GM12878 (cell line): ENCODE measurements at regions not wholly inside any gene's neighbourhood (a gene's known extent, or its start where the extent isn't known, plus 50 kb on each side); places are given as distances from the start of the nearest gene placed in this dataset.

ENCODE experiments used
- ATAC-seq: fragments of 200-7000 bp; cut with Tn5 transposase; 3 replicates; pipeline ENCODE4 v1.9.1; 2020; ENCODE audit warnings: mild to moderate bottlenecking, moderate library complexity
- BruUV-seq: library from RNA; stranded (reverse); fragments of 400-500 nt; replicated peaks from 2 replicates; lab custom pipeline; 2021; lab: Mats Ljungman, UMichigan
- CTCF ChIA-PET: fragments of 300-600 bp; sonication (Branson Sonifier 250); formaldehyde crosslinking; extraction: SDS; loops from one replicate; lab custom pipeline; 2021; ENCODE audit warnings: inconsistent platforms; lab: Yijun Ruan, JAX
- POLR2A ChIA-PET: fragments of 350-600 bp; formaldehyde crosslinking; extraction: SDS; loops from one replicate; lab custom pipeline; 2021; ENCODE audit warnings: inconsistent platforms; lab: Charles Lee
- RAD21 ChIA-PET: fragments of 300-600 bp; sonication (Branson Sonifier 250); formaldehyde crosslinking; loops from one replicate; lab custom pipeline; 2023; ENCODE audit warnings: antibody characterized with exemption; ENCODE audit not compliant: unreplicated experiment; lab: Charles Lee
- SMC1A ChIA-PET: fragments of 300-600 bp; sonication (Branson Sonifier 250); formaldehyde crosslinking; loops from one replicate; lab custom pipeline; 2023; ENCODE audit not compliant: unreplicated experiment, uncharacterized antibody; lab: Charles Lee
- DNase-seq: peaks from one replicate; pipeline ENCODE4 v3.0.0-alpha.2; 2011; ENCODE audit warnings: low read depth, low spot score
- FAIRE-seq: peaks from 3 replicates; lab custom pipeline; 2011; peaks lifted over from hg19 to GRCh38; lab: Jason Lieb, UNC
- H2AFZ ChIP-seq: 2 replicates; pipeline ENCODE4 v1.6.0; 2011; ENCODE audit warnings: low read depth, low read length, control low read depth; ENCODE audit not compliant: control insufficient read depth
- H3K27ac ChIP-seq: 2 replicates; pipeline ENCODE4 v1.5.1; 2011; ENCODE audit warnings: control low read depth; ENCODE audit not compliant: control insufficient read depth, insufficient read depth
- H3K27me3 ChIP-seq, 2 experiments: replicated peaks in 1 of 2; 2 replicates each; pipeline versions ENCODE4 v1.6.0 to v1.6.1; 2011; ENCODE audit warnings: low read length in 1 of 2; ENCODE audit not compliant: control insufficient read depth in 2 of 2, insufficient read depth in 2 of 2
- H3K36me3 ChIP-seq, 2 experiments: 2 replicates each; pipeline ENCODE4 v1.5.1; 2011; ENCODE audit warnings: low read length in 1 of 2; ENCODE audit not compliant: control insufficient read depth in 2 of 2, insufficient read depth in 2 of 2
- H3K4me1 ChIP-seq: 2 replicates; pipeline ENCODE4 v1.6.1; 2011; ENCODE audit warnings: mild to moderate bottlenecking, low read length, moderate library complexity, mixed read lengths; ENCODE audit not compliant: control insufficient read depth, insufficient read depth
- H3K4me2 ChIP-seq: 2 replicates; pipeline ENCODE4 v1.6.0; 2011; ENCODE audit warnings: control low read depth; ENCODE audit not compliant: control insufficient read depth, insufficient read depth
- H3K4me3 ChIP-seq: fragments of 200-600 bp; sonication (generic); 2 replicates; pipeline ENCODE4 v1.5.1; 2016
- H3K79me2 ChIP-seq: 2 replicates; pipeline ENCODE4 v1.6.0; 2011; ENCODE audit warnings: low read length; ENCODE audit not compliant: control insufficient read depth, insufficient read depth
- H3K9ac ChIP-seq: 2 replicates; pipeline ENCODE4 v1.8.0; 2011; ENCODE audit warnings: low read length, control low read depth, mixed read lengths; ENCODE audit not compliant: control insufficient read depth, insufficient read depth
- H3K9me3 ChIP-seq: replicated peaks from 3 replicates; pipeline ENCODE4 v1.5.1; 2011; ENCODE audit warnings: mild to moderate bottlenecking, low read length; ENCODE audit not compliant: control insufficient read depth, insufficient read depth
- H4K20me1 ChIP-seq: 2 replicates; pipeline ENCODE4 v1.6.0; 2011; ENCODE audit not compliant: control insufficient read depth, insufficient read depth
- ATF7 ChIP-seq: fragments of 450-650 bp; IDR thresholded peaks from 2 replicates; pipeline ENCODE4 v1.6.1; 2016; ENCODE audit warnings: low read depth, mild to moderate bottlenecking
- CHD2 ChIP-seq: IDR thresholded peaks from 2 replicates; pipeline ENCODE4 v1.6.1; 2011; ENCODE audit warnings: low read depth, low read length, improper control_type of control experiment, borderline replicate concordance
- DPF2 ChIP-seq: fragments of 450-650 bp; IDR thresholded peaks from 2 replicates; pipeline ENCODE4 v1.6.1; 2017; ENCODE audit warnings: mild to moderate bottlenecking
- IKZF1 ChIP-seq: fragments of 450-650 bp; conservative IDR thresholded peaks from 2 replicates; pipeline ENCODE4 v1.6.1; 2017; ENCODE audit warnings: antibody characterized with exemption, mild to moderate bottlenecking
- IKZF2 ChIP-seq, 2 experiments: fragments of 450-650 bp; IDR thresholded peaks; 2 replicates each; pipeline ENCODE4 v1.6.1; 2017; ENCODE audit warnings: mild to moderate bottlenecking in 2 of 2, moderate library complexity in 2 of 2
- JUND ChIP-seq: IDR thresholded peaks from 2 replicates; pipeline ENCODE4 v1.6.1; 2012; ENCODE audit warnings: low read depth, mild to moderate bottlenecking, low read length, improper control_type of control experiment, moderate library complexity
- NFIC ChIP-seq: IDR thresholded peaks from 2 replicates; pipeline ENCODE4 v1.6.1; 2012; ENCODE audit warnings: low read depth, mild to moderate bottlenecking, inconsistent platforms, low read length, moderate library complexity
- NFXL1 ChIP-seq: fragments of 450-650 bp; IDR thresholded peaks from 2 replicates; pipeline ENCODE4 v1.6.1; 2017; ENCODE audit warnings: antibody characterized with exemption, mild to moderate bottlenecking, borderline replicate concordance
- SPI1 ChIP-seq: IDR thresholded peaks from 2 replicates; pipeline ENCODE4 v1.6.1; 2011; ENCODE audit warnings: low read depth, mild to moderate bottlenecking, low read length, moderate library complexity, borderline replicate concordance; ENCODE audit not compliant: insufficient read depth
- TARDBP ChIP-seq: IDR thresholded peaks from 2 replicates; pipeline ENCODE4 v1.6.1; 2016; ENCODE audit warnings: borderline replicate concordance
- TCF12 ChIP-seq: IDR thresholded peaks from 2 replicates; pipeline ENCODE4 v1.6.1; 2011; ENCODE audit warnings: low read depth, mild to moderate bottlenecking, low read length
- ZNF207 ChIP-seq: fragments of 450-650 bp; IDR thresholded peaks from 2 replicates; pipeline ENCODE4 v1.6.1; 2014; ENCODE audit warnings: antibody characterized with exemption, mild to moderate bottlenecking, borderline replicate concordance
- ZNF217 ChIP-seq: fragments of 450-650 bp; IDR thresholded peaks from 2 replicates; pipeline ENCODE4 v1.6.1; 2017; ENCODE audit warnings: antibody characterized with exemption, mild to moderate bottlenecking
- ZNF24 ChIP-seq: fragments of 450-650 bp; IDR thresholded peaks from 2 replicates; pipeline ENCODE4 v1.6.1; 2017; ENCODE audit warnings: antibody characterized with exemption, mild to moderate bottlenecking
- in situ Hi-C: fragments of 300-500 bp; cut with MboI; formaldehyde crosslinking; loops from 9 replicates; pipeline ENCODE4 v1.14.3; 2018; ENCODE audit warnings: mixed read lengths
- intact Hi-C: fragments of 100-400 bp; cut with micrococcal nuclease; formaldehyde crosslinking; loops from one replicate; pipeline ENCODE4 v1.14.2; 2022; ENCODE audit not compliant: unreplicated experiment
- TF ChIP-seq, protein P1 (sequence below): fragments of 450-650 bp; IDR thresholded peaks from 2 replicates; pipeline ENCODE4 v1.6.1; 2017; ENCODE audit warnings: low read depth, mild to moderate bottlenecking, moderate library complexity
- TF ChIP-seq, protein P2 (sequence below): fragments of 450-650 bp; IDR thresholded peaks from 2 replicates; pipeline ENCODE4 v1.6.1; 2016; ENCODE audit warnings: mild to moderate bottlenecking
- TF ChIP-seq, protein P3 (sequence below): fragments of 450-650 bp; IDR thresholded peaks from 2 replicates; pipeline ENCODE4 v1.6.1; 2016; ENCODE audit warnings: mild to moderate bottlenecking, moderate library complexity, borderline replicate concordance

DNA sequence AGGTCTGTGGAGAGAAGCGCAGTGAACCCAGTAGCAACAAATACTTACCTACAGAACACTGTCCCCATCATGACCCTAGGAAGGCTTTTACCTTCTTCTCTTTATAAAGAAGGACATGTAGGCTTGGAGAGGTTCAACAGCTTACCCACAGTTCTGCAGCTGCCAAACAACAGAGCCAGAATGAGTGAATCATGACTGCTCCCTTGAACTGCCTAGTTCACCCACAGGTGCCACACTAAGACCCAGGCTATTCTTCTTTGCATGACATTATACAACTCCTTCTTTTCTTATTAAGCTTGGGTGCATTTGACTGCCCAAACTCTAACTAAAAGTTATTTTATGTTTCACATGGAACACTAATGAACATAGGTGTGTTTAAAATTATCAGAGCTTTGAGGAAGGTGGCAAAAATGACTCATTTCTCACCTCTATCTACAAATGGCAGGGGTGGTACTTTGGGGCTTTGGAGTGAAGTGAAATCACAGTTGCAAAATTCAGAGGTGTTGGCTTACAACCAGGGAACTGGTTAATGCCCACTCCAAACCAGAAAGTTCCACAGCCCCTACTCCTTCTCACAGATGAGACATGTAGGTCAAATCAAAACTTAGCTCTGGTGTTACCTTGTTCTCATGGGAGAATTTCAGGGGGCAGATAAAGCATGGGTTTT lies 201.6 kb downstream of the SEMA6A start (continued):
- TF ChIP-seq, protein P1, sequence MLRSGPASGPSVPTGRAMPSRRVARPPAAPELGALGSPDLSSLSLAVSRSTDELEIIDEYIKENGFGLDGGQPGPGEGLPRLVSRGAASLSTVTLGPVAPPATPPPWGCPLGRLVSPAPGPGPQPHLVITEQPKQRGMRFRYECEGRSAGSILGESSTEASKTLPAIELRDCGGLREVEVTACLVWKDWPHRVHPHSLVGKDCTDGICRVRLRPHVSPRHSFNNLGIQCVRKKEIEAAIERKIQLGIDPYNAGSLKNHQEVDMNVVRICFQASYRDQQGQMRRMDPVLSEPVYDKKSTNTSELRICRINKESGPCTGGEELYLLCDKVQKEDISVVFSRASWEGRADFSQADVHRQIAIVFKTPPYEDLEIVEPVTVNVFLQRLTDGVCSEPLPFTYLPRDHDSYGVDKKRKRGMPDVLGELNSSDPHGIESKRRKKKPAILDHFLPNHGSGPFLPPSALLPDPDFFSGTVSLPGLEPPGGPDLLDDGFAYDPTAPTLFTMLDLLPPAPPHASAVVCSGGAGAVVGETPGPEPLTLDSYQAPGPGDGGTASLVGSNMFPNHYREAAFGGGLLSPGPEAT: peak; percentile 35; the same call in 1 of the 2 replicates
- TF ChIP-seq DPF2 (peak; percentile 87; the same call in 1 of the 2 replicates), ATF7 (peak; percentile 71)
- TF ChIP-seq, all 136 proteins: peak for 10

DNA sequence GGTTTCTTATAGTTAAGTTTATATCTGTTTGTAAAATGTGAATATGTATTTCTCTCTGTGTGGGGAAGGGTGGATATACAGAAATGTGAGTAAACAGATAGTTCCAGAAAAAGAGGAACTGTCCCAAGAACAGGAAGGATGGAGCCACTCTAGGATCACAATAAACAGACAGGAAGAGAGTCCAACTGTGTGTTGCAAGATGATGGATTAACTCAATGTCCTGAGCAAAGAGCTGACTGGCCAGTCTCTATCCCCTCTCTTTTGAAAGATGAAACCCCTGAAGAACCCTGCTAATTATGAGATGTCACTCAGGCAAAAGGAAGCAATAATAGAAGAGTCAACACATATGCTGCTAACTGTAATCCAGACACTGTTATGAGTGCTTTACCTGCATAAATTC lies 202.7 kb downstream of the SEMA6A start:
- BruUV-seq: no TSS peak
- ATAC-seq (peak; percentile 7; the same call in 2 of the 3 replicates), DNase-seq (no peak), FAIRE-seq (no peak)
- H3K4me3 ChIP-seq: no peak overlapping the region
- no peaks in the 10 kb centered on the region for H3K27me3 ChIP-seq
- H3K4me2 ChIP-seq: no peak overlapping the region
- ChIA-PET RAD21 (interaction anchor here (0.6 to 9.4 kb wide), 7 partner anchors 13 to 235 kb away, joined by 3 to 229 read pairs (median 7); no protein-coding TSS in a partner anchor), POLR2A (interaction anchor here (11.3 kb wide), 1 partner anchor 13 kb away, joined by 98 read pairs; no protein-coding TSS in a partner anchor), CTCF (interaction anchor here (0.9 to 9.2 kb wide), 7 partner anchors 14 to 295 kb away, joined by 3 to 101 read pairs (median 5); no protein-coding TSS in a partner anchor), SMC1A (interaction anchor here (0.6 to 12.0 kb wide), 21 partner anchors 9 to 582 kb away, joined by 3 to 307 read pairs (median 4); partner anchors contain the start of gene SEMA6A)
- H3K27ac ChIP-seq: no peak overlapping the region
- no peak overlapping the region for H2AFZ ChIP-seq
- in situ Hi-C loops (no loop called here), intact Hi-C loops (loop anchor here (5.0 kb wide), 1 partner anchor 205 kb away; no protein-coding TSS in a partner anchor)
- no peaks in the 10 kb centered on the region for H3K79me2 ChIP-seq
- H3K36me3 ChIP-seq: no peaks in the 10 kb centered on the region
- no peaks in the 10 kb centered on the region for H3K9me3 ChIP-seq
- TF ChIP-seq CHD2 (no peak), ZNF24 (no peak), SPI1 (peak; percentile 64), NFXL1 (no peak), NFIC (no peak), IKZF2 (IDR thresholded peaks at IDR 0.05) (peak; percentile 40 to 49; a peak in 2 of 4 replicates), JUND (no peak), IKZF1 (peak; percentile 35; the same call in 1 of the 2 replicates), ZNF217 (no peak), TARDBP (no peak), ZNF207 (no peak), TCF12 (no peak)
- TF ChIP-seq, protein P2, sequence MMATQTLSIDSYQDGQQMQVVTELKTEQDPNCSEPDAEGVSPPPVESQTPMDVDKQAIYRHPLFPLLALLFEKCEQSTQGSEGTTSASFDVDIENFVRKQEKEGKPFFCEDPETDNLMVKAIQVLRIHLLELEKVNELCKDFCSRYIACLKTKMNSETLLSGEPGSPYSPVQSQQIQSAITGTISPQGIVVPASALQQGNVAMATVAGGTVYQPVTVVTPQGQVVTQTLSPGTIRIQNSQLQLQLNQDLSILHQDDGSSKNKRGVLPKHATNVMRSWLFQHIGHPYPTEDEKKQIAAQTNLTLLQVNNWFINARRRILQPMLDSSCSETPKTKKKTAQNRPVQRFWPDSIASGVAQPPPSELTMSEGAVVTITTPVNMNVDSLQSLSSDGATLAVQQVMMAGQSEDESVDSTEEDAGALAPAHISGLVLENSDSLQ: peak; percentile 77
- TF ChIP-seq, protein P3, sequence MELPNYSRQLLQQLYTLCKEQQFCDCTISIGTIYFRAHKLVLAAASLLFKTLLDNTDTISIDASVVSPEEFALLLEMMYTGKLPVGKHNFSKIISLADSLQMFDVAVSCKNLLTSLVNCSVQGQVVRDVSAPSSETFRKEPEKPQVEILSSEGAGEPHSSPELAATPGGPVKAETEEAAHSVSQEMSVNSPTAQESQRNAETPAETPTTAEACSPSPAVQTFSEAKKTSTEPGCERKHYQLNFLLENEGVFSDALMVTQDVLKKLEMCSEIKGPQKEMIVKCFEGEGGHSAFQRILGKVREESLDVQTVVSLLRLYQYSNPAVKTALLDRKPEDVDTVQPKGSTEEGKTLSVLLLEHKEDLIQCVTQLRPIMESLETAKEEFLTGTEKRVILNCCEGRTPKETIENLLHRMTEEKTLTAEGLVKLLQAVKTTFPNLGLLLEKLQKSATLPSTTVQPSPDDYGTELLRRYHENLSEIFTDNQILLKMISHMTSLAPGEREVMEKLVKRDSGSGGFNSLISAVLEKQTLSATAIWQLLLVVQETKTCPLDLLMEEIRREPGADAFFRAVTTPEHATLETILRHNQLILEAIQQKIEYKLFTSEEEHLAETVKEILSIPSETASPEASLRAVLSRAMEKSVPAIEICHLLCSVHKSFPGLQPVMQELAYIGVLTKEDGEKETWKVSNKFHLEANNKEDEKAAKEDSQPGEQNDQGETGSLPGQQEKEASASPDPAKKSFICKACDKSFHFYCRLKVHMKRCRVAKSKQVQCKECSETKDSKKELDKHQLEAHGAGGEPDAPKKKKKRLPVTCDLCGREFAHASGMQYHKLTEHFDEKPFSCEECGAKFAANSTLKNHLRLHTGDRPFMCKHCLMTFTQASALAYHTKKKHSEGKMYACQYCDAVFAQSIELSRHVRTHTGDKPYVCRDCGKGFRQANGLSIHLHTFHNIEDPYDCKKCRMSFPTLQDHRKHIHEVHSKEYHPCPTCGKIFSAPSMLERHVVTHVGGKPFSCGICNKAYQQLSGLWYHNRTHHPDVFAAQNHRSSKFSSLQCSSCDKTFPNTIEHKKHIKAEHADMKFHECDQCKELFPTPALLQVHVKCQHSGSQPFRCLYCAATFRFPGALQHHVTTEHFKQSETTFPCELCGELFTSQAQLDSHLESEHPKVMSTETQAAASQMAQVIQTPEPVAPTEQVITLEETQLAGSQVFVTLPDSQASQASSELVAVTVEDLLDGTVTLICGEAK: no peak
- no peak overlapping the region for H3K9ac ChIP-seq
- peaks cover 7% of the 10 kb centered on the region for H3K4me1 ChIP-seq
- H4K20me1 ChIP-seq: no peaks in the 10 kb centered on the region
